Activated naive CD4-positive, alpha-beta T cell treated with anti-CD3 and anti-CD28 coated beads for 36 hours (primary cell): ENCODE measurements at regions not wholly inside any gene's neighbourhood (a gene's known extent, or its start where the extent isn't known, plus 50 kb on each side); places are given as distances from the start of the nearest gene placed in this dataset.

Source experiments
- CTCF ChIA-PET: fragments of 350-600 bp; sonication (Branson Sonifier 250); formaldehyde crosslinking; loops from one replicate; lab custom pipeline; 2021; ENCODE audit warnings: antibody characterized with exemption; lab: Charles Lee
- DNase-seq: peaks from one replicate; pipeline ENCODE4 v3.0.0-alpha.2; 2020
- H3K27ac Mint-ChIP-seq: one replicate; pipeline ENCODE4 v1.8.0; 2021; ENCODE audit warnings: mild to moderate bottlenecking, mixed read lengths
- H3K27me3 Mint-ChIP-seq: one replicate; pipeline ENCODE4 v1.8.0; 2021; ENCODE audit warnings: low read depth, mixed read lengths
- H3K36me3 Mint-ChIP-seq: one replicate; pipeline ENCODE4 v1.8.0; 2021; ENCODE audit warnings: low read depth, mixed read lengths
- H3K4me1 Mint-ChIP-seq: one replicate; pipeline ENCODE4 v1.8.0; 2021; ENCODE audit warnings: low read depth, mixed read lengths
- H3K4me3 Mint-ChIP-seq: one replicate; pipeline ENCODE4 v1.8.0; 2021; ENCODE audit warnings: mild to moderate bottlenecking, moderate library complexity, mixed read lengths
- H3K9me3 Mint-ChIP-seq: one replicate; pipeline ENCODE4 v1.8.0; 2021; ENCODE audit warnings: mixed read lengths
- intact Hi-C: fragments of 100-400 bp; cut with micrococcal nuclease; formaldehyde crosslinking; loops from one replicate; pipeline ENCODE4 v1.15.1; 2023

DNA sequence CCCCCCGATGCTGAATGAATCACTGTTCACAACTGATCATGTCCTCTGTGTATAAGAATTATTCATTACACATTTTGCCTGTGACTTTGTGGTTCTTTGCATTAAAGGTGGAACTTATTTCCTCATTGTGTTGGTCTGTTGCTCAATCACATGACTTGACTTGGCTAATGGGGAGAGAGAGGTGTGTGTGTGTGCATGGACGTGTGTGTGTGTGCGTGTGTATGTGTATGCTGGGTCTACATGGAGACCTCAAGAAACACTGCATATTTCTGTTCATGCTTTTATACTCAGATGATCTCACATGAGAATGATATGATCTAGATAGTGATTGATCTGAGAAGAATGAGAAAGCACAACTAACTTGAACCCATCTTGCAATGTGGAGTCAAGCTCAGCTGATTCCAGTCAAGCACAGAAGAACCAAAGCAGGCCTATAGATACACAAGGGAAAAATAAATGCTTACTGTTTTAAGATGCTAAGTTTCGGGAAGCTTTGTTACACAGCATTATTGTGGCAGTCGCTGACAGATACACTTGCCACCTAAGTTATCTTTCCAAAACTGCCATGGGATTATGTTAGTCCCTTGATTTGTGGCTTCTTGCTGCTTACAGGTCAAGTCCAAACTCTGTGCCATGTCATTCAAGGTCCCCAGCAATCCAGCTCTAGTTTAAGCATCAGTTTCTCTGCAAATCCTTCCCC lies 167.9 kb upstream of the ZFHX3 start:
- Mint-ChIP-seq H3K9me3 (peaks cover 4% of the 10 kb centered on the region), H3K4me3 (no peak overlapping the region), H3K27ac (no peak overlapping the region), H3K36me3 (no peaks in the 10 kb centered on the region), H3K4me1 (no peaks in the 10 kb centered on the region), H3K27me3 (no peaks in the 10 kb centered on the region)
- CTCF ChIA-PET, result no interaction called here
- intact Hi-C loops, result no loop called here
- DNase-seq, result no peak

DNA sequence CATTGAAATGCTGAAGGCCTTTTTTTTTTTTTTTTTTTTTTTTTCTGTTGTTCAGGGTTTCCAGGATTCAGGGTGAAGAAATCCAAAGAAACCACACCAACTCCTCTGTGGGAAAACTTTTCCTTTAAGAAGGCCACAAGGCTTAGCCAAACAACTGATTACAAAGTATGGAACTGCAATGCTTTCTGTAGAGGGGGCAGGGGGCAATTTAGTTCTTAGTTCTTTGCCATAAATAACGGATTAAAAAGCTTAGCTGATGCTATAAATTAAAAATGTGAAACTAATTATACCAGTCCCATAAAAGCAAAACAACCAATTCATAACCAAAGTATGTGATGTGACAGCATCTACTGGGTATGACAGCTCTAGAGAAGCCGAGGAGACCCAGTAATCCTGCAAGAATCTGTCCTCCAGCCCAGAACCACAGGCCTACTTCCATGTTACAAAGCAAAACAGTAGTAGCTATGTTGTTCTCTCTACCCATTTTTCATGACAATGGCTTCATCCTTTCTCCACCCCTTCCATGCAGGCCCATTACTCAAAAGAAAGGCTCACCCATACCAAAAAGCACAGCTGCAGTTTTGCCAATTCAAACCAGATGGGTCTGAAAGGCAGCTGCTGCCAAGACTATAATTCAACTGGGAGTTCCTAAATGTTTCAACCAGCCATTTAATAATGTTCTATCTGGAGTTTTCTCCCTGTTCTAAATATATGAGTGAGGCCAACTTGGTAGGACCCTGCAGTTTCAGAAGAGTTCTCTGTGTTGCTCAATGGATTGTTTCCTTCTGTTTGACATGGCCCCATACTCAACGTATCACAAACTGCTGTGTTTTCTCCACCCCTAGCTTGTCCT lies 167.1 kb upstream of the ZFHX3 start:
- H3K4me1 Mint-ChIP-seq, result no peaks in the 10 kb centered on the region
- CTCF ChIA-PET, result no interaction called here
- peaks cover 4% of the 10 kb centered on the region for H3K9me3 Mint-ChIP-seq
- intact Hi-C loops, result no loop called here
- DNase-seq, result no peak
- no peaks in the 10 kb centered on the region for H3K27me3 Mint-ChIP-seq
- no peak overlapping the region for H3K27ac Mint-ChIP-seq
- no peaks in the 10 kb centered on the region for H3K36me3 Mint-ChIP-seq
- H3K4me3 Mint-ChIP-seq, result no peak overlapping the region

DNA sequence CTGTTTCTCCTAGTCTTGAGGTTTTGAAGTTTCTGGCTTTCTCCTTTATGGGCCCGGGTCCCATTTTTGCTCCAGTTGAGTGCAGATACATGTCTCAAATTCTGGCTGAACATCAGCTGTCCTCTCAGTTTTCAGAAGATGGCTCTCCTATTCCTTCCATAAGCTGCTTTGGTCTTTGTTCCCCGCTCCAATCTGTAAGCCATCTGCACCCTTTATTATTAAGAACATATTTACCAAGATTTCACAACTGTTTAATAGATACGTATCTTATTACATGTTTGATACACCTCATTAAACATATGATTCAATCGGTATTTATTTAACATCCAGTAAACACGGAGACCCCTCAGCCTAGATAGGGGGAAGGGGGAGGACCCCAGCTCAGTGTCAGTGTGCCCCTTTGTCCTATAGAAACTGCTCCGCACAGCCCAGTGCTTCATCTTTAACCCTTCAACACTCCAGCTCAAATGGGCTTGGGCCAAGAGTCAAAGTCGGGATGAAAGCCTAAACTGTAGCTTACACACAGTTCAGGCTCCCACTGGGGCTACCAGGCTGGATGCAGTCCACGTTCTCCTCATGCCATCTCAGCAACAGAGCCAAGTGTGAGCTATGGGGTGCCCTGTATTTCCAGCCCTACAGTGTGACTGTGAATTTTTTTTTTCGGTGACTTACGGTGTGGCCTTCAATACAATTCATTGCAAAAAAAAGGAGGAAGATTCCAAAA lies 166.0 kb upstream of the ZFHX3 start:
- DNase-seq, result no peak
- Mint-ChIP-seq H3K36me3 (no peaks in the 10 kb centered on the region), H3K9me3 (peaks cover 4% of the 10 kb centered on the region), H3K4me3 (no peak overlapping the region), H3K4me1 (no peaks in the 10 kb centered on the region), H3K27me3 (no peaks in the 10 kb centered on the region), H3K27ac (no peak overlapping the region)
- intact Hi-C loops, result no loop called here
- CTCF ChIA-PET, result interaction anchor here (0.6 kb wide), 1 partner anchor 233 kb away, joined by 3 read pairs; no protein-coding TSS in a partner anchor

DNA sequence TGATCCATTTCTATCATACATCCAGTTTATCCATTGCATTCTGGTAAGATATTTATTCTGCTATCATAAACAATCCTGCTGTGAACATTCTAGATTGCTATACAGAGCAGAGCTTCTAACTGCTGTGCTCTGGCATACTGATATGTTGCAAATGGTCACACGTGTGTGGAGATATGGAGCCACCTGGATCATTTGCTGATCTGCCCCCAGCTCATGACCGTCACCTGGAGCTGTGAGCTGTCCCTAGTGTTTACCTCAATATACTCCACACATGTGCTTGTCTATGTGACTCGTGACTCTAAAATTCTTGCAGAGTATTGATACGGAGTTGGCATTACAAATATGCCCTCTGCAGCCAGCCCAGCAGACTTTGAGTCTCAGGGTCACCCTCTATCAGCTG lies 164.5 kb upstream of the ZFHX3 start:
- DNase-seq, result no peak
- Mint-ChIP-seq H3K27ac (no peak overlapping the region), H3K4me3 (no peak overlapping the region), H3K27me3 (no peaks in the 10 kb centered on the region), H3K4me1 (no peaks in the 10 kb centered on the region), H3K9me3 (peaks cover 4% of the 10 kb centered on the region), H3K36me3 (no peaks in the 10 kb centered on the region)
- intact Hi-C loops, result no loop called here
- CTCF ChIA-PET, result no interaction called here

DNA sequence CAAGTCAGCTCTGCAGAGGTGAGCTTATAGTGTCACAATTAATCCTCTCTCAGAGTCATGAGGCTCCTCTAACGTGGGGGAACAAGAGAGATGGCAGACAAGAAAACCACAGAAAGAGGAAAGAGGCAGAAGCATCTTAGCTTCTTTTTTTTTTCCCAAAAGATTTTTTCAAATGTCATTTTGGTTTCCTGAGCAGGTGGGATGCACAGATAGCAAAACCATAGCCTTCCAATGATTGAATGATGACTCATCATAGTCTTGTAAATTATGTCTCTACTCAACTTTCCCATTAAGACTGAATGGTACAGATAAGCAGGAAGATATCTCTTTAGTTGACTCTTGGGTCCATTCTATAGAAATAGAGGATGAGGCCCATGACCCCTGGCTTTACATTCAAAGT lies 162.8 kb upstream of the ZFHX3 start:
- Mint-ChIP-seq H3K27me3 (no peaks in the 10 kb centered on the region), H3K36me3 (no peaks in the 10 kb centered on the region), H3K4me1 (no peaks in the 10 kb centered on the region), H3K9me3 (peaks cover 2% of the 10 kb centered on the region), H3K4me3 (no peak overlapping the region), H3K27ac (no peak overlapping the region)
- CTCF ChIA-PET, result no interaction called here
- DNase-seq, result no peak
- intact Hi-C loops, result no loop called here

DNA sequence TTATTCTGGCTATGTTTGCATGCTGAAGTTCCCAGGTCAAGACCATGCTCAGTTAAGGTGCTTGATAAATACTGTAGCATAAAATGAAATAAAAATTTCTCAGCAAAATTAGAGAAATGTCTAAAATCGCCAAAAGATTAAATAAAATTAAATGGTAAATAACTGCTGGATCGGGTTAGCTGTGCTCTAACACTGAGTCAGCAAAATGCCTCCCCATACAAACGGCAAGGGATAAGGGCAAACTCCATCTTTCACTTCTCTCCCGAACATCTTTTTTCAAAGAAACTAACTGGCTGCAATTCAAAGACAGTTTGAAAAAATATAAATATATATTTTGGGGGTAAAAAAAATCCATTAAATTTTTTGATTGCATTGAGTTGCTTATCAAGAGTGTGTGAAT lies 162.2 kb upstream of the ZFHX3 start:
- no peaks in the 10 kb centered on the region for H3K4me1 Mint-ChIP-seq

DNA sequence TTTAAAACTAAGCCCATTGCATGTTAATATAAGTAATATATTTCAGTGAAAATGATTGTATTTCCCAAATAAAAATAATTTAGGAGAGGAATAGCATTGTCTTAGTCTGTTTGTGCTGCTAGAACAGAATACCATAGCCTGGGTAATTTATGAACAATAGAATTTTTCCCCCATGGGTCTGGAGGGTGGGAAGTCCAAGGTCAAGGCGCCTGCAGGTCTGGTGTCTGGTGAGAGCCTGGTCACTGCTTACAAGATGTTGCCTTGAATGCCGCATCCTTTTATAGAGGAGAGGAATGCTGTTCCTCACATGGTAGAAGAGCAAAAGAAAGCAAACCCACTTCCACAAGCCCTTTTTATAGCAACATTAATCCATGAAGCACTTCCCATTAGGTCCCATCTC lies 161.3 kb upstream of the ZFHX3 start:
- intact Hi-C loops, result no loop called here
- Mint-ChIP-seq H3K36me3 (no peaks in the 10 kb centered on the region), H3K27ac (no peak overlapping the region), H3K9me3 (no peaks in the 10 kb centered on the region), H3K27me3 (no peaks in the 10 kb centered on the region), H3K4me1 (no peaks in the 10 kb centered on the region), H3K4me3 (no peak overlapping the region)
- no peak for DNase-seq
- CTCF ChIA-PET, result no interaction called here

More for the DNA sequence above, 162.2 kb upstream of the ZFHX3 start:
- Mint-ChIP-seq H3K27me3 (no peaks in the 10 kb centered on the region), H3K9me3 (no peaks in the 10 kb centered on the region), H3K27ac (no peak overlapping the region), H3K4me3 (no peak overlapping the region), H3K36me3 (no peaks in the 10 kb centered on the region)
- no peak for DNase-seq
- intact Hi-C loops, result no loop called here
- CTCF ChIA-PET, result no interaction called here

DNA sequence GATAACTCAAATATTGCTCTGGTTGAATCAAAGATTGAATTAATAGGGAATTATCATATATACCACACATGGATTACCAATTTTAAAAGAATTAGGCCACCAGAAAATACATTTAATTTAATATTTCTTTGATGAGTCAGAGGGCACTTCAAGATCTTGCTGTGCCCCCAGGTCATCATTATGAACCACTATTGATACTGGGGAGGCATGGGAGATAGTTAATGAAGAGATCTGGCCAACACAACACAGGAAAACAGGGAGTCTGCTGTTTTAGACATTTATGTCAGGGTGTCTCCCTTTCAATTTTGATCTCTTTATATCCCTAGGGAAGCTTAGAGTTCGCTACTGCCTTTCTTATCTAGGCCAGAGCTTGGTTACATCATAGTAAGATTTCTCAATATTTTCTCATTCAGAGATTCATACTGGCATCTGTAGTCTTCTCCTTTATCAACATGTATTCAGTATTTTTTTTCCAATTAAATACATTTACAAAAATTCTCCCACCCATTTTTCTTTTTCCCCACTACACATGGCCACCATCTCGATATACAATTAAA lies 158.3 kb upstream of the ZFHX3 start:
- H3K9me3 Mint-ChIP-seq, result no peaks in the 10 kb centered on the region
- no peak overlapping the region for H3K4me3 Mint-ChIP-seq
- intact Hi-C loops, result no loop called here
- no peaks in the 10 kb centered on the region for H3K36me3 Mint-ChIP-seq
- CTCF ChIA-PET, result no interaction called here
- H3K4me1 Mint-ChIP-seq, result no peaks in the 10 kb centered on the region
- H3K27ac Mint-ChIP-seq, result no peak overlapping the region
- no peak for DNase-seq
- H3K27me3 Mint-ChIP-seq, result no peaks in the 10 kb centered on the region

DNA sequence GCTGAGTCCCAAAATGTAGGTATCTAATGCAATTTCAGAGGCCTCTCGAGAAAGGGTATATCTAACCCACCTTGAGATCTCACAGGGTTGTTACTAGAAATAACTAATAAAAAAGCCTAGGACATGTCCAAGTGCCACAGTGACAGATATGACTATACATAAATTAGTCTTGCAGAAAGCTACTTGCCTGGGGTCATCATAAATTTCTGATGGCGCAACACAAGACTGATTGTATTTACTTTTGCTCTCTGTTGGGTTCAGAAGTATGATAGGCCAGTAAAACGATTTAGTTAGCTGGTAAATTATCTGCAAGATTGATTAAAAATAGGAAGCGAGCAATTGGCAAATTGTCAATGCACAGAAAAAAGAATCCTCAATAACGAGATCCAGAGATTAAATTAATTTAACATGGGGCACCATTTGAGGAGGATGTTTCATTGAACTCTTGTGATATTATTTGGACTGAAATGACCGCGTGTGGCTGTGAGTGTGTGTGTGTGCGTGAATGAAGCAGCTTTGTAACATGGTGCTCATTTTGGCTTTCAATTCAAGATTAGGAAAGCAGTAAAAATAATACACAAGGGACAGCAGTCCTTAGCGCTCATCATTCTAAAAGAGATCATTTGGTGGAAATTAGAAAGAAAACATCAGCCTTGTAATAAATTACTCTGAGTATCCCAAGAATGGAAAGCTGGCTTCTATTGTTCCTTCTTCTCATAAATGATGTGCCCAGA lies 157.4 kb upstream of the ZFHX3 start:
- Mint-ChIP-seq H3K36me3 (no peaks in the 10 kb centered on the region), H3K27me3 (no peaks in the 10 kb centered on the region), H3K4me3 (no peak overlapping the region), H3K27ac (no peak overlapping the region), H3K9me3 (no peaks in the 10 kb centered on the region), H3K4me1 (no peaks in the 10 kb centered on the region)
- CTCF ChIA-PET, result no interaction called here
- intact Hi-C loops, result no loop called here
- no peak for DNase-seq

DNA sequence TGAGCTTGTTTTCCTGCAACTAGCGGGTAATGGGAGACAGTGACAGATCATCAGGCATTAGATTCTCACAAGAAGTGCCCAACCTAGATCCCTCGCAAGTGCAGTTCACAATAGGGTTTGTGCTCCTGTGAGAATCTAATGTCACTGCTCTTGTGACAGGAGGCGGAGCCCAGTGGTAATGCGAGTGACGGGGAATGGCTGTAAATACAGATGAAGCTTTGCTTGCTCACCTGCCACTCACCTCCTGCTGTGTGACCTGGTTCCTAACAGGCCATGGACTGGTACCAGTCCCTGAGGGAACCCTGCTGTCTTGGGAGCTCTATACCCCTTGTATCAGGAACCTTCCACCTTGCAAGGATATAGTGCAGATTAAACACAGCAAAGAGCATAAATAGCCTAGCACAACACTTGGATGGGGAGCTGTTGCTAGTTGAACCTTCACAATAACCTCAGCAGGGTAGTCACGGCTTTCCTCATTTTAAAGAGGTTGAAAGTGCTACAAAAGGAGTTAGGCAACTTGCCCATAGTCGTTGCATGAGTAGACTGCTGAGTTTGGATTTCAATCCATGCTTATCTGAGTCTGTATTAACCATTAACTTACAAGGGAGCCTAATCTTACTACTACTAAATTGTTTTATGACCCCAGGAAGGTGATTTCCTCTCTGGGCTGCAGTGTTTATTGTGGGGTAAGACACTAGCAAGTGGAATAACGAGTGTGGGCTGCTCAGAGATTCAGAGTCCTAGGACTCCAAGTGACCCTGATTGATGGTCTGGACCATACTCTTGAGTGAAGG lies 156.6 kb upstream of the ZFHX3 start:
- no peaks in the 10 kb centered on the region for H3K9me3 Mint-ChIP-seq
- no peak for DNase-seq
- no peaks in the 10 kb centered on the region for H3K27me3 Mint-ChIP-seq
- H3K36me3 Mint-ChIP-seq, result no peaks in the 10 kb centered on the region
- CTCF ChIA-PET, result no interaction called here
- H3K4me3 Mint-ChIP-seq, result no peak overlapping the region
- H3K4me1 Mint-ChIP-seq, result no peaks in the 10 kb centered on the region
- no peak overlapping the region for H3K27ac Mint-ChIP-seq
- intact Hi-C loops, result no loop called here

DNA sequence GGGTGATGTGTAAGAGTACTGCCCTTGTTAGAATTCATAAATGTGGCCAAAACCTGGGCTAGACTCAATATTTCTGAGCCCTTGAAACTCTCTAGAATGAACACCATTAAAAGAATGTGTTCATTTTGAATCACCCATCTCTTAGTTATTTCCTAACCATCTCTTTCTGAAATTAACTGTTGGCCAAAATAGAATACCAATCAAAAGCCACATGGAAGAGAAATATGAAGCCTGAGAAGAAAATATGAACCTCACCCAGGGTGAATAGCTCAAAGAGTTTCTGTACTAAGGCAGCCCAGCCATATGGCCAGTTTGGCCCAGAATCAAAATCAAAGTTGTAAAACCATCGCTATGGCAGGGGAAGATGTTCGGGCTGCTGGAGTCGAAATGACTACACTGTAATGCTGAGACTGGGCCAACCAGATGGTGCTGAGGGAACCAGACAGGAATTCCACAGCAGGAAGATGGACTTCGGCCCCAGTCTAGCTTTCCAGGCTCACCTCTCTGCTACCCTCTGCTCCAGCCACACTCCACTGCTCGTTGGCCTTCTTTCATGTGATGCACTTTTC lies 154.3 kb upstream of the ZFHX3 start:
- Mint-ChIP-seq H3K9me3 (no peaks in the 10 kb centered on the region), H3K4me3 (no peak overlapping the region), H3K36me3 (no peaks in the 10 kb centered on the region), H3K27me3 (no peaks in the 10 kb centered on the region), H3K27ac (no peak overlapping the region), H3K4me1 (no peaks in the 10 kb centered on the region)
- DNase-seq, result no peak
- CTCF ChIA-PET, result no interaction called here
- intact Hi-C loops, result no loop called here
